Thyroid gland (tissue), 4 donors: ENCODE measurements at regions not wholly inside any gene's neighbourhood (a gene's known extent, or its start where the extent isn't known, plus 50 kb on each side); places are given as distances from the start of the nearest gene placed in this dataset.

Experiments used
- CTCF ChIP-seq, 6 experiments: fragments of 200-600 bp in 3 of 6; fragments of 450-650 bp in 3 of 6; sonication (generic) in 3 of 6; IDR thresholded peaks; one replicate each; pipeline ENCODE4 v1.5.1; 2016 to 2019; ENCODE audit warnings: antibody characterized with exemption in 6 of 6, mild to moderate bottlenecking in 2 of 6, inconsistent platforms in 1 of 6, moderate library complexity in 1 of 6
- POLR2A ChIP-seq, 2 donors: fragments of 450-650 bp; IDR thresholded peaks; one replicate each; pipeline ENCODE4 v1.6.1; 2017; ENCODE audit warnings: antibody characterized with exemption in 2 of 2, mild to moderate bottlenecking in 2 of 2, moderate library complexity in 1 of 2

- TF ChIP-seq CTCF (IDR thresholded peaks at IDR 0.05), result no peak
- TF ChIP-seq POLR2A (IDR thresholded peaks at IDR 0.05), result no peak
These were observed 185.8 kb downstream of the ANKRD50 start for GRCh38 chr4:124526769-124527168.
